ENCODE measurements at regions not wholly inside any gene's neighbourhood (a gene's known extent, or its start where the extent isn't known, plus 50 kb on each side); places are given as distances from the start of the nearest gene placed in this dataset.
"Not testable (repeated sequence)": the region's sequence is repeated elsewhere in the genome, so short reads cannot be mapped to it uniquely, and the experiment has no call there.

DNA sequence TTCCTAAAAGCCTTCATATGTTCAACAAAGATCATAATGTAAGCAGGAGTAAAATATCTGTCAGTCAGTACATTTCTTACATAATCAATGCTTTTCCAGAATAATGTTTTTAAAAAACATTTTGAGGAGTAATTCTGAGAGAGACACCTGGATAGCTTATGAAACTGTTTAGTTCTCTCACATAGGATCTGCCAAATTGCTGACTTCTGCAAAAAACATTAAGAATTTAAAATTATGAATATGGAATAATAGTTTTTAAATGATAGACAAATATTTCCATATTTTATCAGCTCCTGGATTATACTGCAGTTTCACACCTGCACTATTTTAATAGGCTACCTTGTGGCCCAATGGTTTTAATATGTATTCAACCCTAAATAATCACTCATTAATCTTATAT, 142.7 kb upstream of the RUNX1 start:
- no peak overlapping the region for H3K4me3 ChIP-seq
- DNase-seq = no peak
- peaks cover 0 to 15% (median 5%) of the 10 kb centered on the region in 6 donors for H3K4me1 ChIP-seq
- peaks cover 0 to 7% (median 0%) of the 10 kb centered on the region in 8 donors for H3K9me3 ChIP-seq
- intact Hi-C loops (cut with DNase I; ENCODE audit: low total_unique reads) = no loop called here
- H3K36me3 ChIP-seq = no peaks in the 10 kb centered on the region
- no peaks in the 10 kb centered on the region for H3K27me3 ChIP-seq (replicated peaks in 1 of 7)
- TF ChIP-seq POLR2AphosphoS5 (IDR thresholded peaks at IDR 0.05) (no peak), POLR2A (IDR thresholded peaks at IDR 0.05) (no peak)
- TF ChIP-seq, protein P1, sequence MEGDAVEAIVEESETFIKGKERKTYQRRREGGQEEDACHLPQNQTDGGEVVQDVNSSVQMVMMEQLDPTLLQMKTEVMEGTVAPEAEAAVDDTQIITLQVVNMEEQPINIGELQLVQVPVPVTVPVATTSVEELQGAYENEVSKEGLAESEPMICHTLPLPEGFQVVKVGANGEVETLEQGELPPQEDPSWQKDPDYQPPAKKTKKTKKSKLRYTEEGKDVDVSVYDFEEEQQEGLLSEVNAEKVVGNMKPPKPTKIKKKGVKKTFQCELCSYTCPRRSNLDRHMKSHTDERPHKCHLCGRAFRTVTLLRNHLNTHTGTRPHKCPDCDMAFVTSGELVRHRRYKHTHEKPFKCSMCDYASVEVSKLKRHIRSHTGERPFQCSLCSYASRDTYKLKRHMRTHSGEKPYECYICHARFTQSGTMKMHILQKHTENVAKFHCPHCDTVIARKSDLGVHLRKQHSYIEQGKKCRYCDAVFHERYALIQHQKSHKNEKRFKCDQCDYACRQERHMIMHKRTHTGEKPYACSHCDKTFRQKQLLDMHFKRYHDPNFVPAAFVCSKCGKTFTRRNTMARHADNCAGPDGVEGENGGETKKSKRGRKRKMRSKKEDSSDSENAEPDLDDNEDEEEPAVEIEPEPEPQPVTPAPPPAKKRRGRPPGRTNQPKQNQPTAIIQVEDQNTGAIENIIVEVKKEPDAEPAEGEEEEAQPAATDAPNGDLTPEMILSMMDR (IDR thresholded peaks at IDR 0.05 in 8 of 11, conservative IDR thresholded peaks at IDR 0.05 in 3 of 11) = no peak
- H3K27ac ChIP-seq = no peak overlapping the region

DNA sequence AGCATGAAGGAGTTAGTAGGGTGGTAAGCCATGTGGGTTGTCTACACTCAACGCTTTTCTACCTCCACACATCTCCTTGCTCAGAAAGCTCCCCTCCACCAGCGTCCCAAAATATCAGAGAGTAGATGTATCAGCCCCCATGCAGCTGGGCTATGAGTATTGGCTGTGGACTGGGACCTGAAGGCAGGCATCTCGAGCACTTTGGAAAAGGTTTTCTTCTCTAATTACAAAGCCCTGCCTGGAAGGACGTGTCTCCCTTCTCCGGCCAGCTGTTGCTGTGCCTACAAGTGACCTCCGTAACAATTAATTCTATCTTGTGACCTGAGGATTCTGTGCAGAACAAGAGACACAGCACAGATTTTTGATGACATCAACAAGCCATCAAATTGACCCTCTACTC, 142.0 kb upstream of the RUNX1 start:
- H3K4me3 ChIP-seq = no peak overlapping the region
- peaks cover 0 to 15% (median 5%) of the 10 kb centered on the region in 6 donors for H3K4me1 ChIP-seq
- TF ChIP-seq POLR2A (IDR thresholded peaks at IDR 0.05) (no peak), POLR2AphosphoS5 (IDR thresholded peaks at IDR 0.05) (no peak)
- TF ChIP-seq, protein P1 (IDR thresholded peaks at IDR 0.05 in 8 of 11, conservative IDR thresholded peaks at IDR 0.05 in 3 of 11) = no peak
- H3K9me3 ChIP-seq = peaks cover 0 to 7% (median 0%) of the 10 kb centered on the region in 8 donors
- intact Hi-C loops (cut with DNase I; ENCODE audit: low total_unique reads) = no loop called here
- no peak for DNase-seq
- H3K36me3 ChIP-seq = no peaks in the 10 kb centered on the region
- H3K27me3 ChIP-seq (replicated peaks in 1 of 7) = no peaks in the 10 kb centered on the region
- WGBS, 5 donors = 76 to 92% (median 89%) methylated on average over 6 of the region's 6 CpGs
- no peak overlapping the region for H3K27ac ChIP-seq

DNA sequence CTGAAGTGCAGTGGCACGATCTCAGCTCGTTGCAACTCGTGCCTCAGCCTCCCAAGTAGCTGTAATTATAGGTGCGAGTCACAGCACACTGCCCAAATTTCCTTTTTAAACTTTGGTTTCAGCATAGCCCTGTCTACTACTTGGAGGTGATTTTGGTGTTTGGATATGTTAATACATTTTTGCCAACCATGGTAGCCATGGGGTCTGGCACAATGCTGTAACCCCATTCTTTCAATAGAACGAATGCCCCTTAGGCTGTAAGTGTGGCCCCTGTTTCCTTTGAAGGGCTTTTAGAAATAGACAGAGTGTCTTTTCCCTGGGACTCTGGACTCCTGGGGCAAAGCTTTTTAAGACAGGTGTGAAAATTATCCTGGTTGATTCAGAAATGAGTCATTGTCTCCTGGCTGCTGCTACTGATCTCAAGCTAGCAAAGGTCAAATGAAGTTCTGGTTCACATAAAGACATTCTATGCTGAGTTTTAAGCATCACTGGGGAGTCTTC, 141.1 kb upstream of the RUNX1 start:
- peaks cover 0 to 7% (median 0%) of the 10 kb centered on the region in 8 donors for H3K9me3 ChIP-seq
- peak overlapping the region in 1 of 8 donors; percentile 6 for H3K27ac ChIP-seq
- H3K4me3 ChIP-seq = no peak overlapping the region
- intact Hi-C loops (cut with DNase I; ENCODE audit: low total_unique reads) = no loop called here
- no peaks in the 10 kb centered on the region for H3K36me3 ChIP-seq
- DNase-seq = no peak
- 77 to 80% (median 78%) methylated on average over 5 of the region's 5 CpGs for WGBS, 5 donors
- TF ChIP-seq POLR2AphosphoS5 (IDR thresholded peaks at IDR 0.05) = no peak
- no peak for TF ChIP-seq POLR2A (IDR thresholded peaks at IDR 0.05)
- TF ChIP-seq, protein P1 (IDR thresholded peaks at IDR 0.05 in 8 of 11, conservative IDR thresholded peaks at IDR 0.05 in 3 of 11) = no peak
- peaks cover 0 to 15% (median 5%) of the 10 kb centered on the region in 6 donors for H3K4me1 ChIP-seq
- no peaks in the 10 kb centered on the region for H3K27me3 ChIP-seq (replicated peaks in 1 of 7)

DNA sequence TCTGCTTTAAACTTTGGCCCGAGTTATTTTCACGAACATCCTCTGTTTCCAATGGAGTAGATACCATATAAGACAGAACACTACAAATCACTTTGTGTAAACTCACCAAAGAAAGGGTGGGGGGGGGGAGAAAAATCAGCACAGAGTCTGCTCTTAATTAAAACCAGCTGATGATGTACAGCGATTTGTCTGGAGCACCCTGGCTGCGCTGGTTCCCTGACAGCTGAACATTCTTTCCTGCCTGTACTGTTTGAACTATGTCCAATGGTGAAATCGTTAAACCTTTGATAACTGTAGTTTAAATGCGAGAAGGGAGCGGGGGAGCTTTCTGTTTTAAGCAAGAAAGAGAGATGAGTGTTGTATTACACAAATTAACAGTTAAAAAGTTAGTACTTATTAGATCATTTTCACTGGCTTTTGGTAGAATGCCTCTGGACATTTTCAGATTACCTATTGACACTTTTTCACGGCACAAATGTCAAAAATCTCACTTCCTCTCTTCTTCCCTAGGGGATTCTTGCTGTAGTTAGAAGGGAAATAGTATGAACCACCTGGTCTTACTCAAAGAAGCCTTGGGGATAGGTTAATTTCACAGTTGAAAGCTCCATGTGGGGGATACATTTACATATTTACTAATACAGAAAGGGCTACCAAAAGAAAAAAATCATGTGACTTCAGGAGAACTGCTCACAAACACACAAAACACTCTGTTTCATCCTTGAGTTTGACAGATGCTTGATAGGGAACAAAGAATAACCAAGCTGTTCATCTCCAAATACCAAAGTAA, 140.2 kb upstream of the RUNX1 start:
- peaks cover 0 to 15% (median 5%) of the 10 kb centered on the region in 6 donors for H3K4me1 ChIP-seq
- no peaks in the 10 kb centered on the region for H3K36me3 ChIP-seq
- intact Hi-C loops (cut with DNase I; ENCODE audit: low total_unique reads) = no loop called here

DNA sequence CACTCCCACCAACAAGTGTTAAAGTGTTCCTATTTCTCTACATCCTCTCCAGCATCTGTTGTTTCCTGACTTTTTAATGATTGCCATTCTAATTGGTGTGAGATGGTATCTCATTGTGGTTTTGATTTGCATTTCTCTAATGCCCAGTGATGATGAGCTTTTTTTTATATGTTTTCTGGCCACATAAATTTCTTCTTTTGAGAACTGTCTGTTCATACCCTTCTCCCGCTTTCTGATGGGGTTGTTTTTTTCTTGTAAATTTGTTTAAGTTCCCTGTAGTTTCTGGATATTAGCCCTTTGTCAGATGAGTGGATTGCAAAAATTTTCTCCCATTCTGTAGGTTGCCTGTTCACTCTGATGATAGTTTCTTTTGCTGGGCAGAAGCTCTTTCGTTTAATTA, 134.3 kb upstream of the RUNX1 start:
- H3K4me1 ChIP-seq; H3K27me3 ChIP-seq (replicated peaks in 1 of 7); H3K36me3 ChIP-seq; intact Hi-C loops (cut with DNase I; ENCODE audit: low total_unique reads); H3K9me3 ChIP-seq; H3K4me3 ChIP-seq; DNase-seq; H3K27ac ChIP-seq: not testable (repeated sequence)
- WGBS, 5 donors = 78 to 88% (median 82%) methylated on average over 2 of the region's 2 CpGs

More for the DNA sequence above, 140.2 kb upstream of the RUNX1 start:
- peak overlapping the region in 4 of 8 donors; percentile 14 to 30 (median 24) for H3K27ac ChIP-seq
- no peaks in the 10 kb centered on the region for H3K27me3 ChIP-seq (replicated peaks in 1 of 7)
- H3K4me3 ChIP-seq = no peak overlapping the region
- TF ChIP-seq POLR2AphosphoS5 (IDR thresholded peaks at IDR 0.05) (no peak), POLR2A (IDR thresholded peaks at IDR 0.05) (no peak)
- TF ChIP-seq, protein P1 (IDR thresholded peaks at IDR 0.05 in 8 of 11, conservative IDR thresholded peaks at IDR 0.05 in 3 of 11) = no peak
- no peak for DNase-seq
- peaks cover 0 to 7% (median 0%) of the 10 kb centered on the region in 8 donors for H3K9me3 ChIP-seq
- 43 to 73% (median 62%) methylated on average over 8 of the region's 8 CpGs for WGBS, 5 donors

All from spleen (tissue), 11 donors.